ENCODE measurements at regions not wholly inside any gene's neighbourhood (a gene's known extent, or its start where the extent isn't known, plus 50 kb on each side); places are given as distances from the start of the nearest gene placed in this dataset.
A peak's percentile ranks its signal among the peaks of the same experiment; 100 is the strongest.

DNA sequence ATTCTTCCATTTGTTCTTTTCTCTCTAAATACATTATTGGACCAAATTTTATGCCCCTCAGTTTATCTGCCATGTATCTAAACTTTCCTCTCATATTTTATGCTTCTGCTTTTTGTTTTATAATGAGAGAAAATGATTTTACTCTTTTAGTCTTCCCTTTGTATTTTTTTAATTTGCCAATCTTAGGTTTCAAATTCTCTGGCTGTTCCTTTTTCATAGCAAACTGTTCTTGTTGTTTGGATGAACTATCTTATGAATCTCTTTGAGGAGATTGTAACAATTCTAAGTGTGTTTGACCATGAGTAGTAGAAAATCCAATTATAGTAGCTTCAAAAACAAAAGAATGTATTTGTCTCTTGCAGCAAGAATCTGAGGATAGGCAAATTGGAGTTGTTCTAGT, 290.5 kb downstream of the NDFIP2 start:
- TF ChIP-seq, protein P1, sequence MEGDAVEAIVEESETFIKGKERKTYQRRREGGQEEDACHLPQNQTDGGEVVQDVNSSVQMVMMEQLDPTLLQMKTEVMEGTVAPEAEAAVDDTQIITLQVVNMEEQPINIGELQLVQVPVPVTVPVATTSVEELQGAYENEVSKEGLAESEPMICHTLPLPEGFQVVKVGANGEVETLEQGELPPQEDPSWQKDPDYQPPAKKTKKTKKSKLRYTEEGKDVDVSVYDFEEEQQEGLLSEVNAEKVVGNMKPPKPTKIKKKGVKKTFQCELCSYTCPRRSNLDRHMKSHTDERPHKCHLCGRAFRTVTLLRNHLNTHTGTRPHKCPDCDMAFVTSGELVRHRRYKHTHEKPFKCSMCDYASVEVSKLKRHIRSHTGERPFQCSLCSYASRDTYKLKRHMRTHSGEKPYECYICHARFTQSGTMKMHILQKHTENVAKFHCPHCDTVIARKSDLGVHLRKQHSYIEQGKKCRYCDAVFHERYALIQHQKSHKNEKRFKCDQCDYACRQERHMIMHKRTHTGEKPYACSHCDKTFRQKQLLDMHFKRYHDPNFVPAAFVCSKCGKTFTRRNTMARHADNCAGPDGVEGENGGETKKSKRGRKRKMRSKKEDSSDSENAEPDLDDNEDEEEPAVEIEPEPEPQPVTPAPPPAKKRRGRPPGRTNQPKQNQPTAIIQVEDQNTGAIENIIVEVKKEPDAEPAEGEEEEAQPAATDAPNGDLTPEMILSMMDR (IDR thresholded peaks at IDR 0.05) = no peak
- ATAC-seq (ENCODE audit: low FRiP score) = no peak
- no peak for DNase-seq (ENCODE audit: low spot score)

DNA sequence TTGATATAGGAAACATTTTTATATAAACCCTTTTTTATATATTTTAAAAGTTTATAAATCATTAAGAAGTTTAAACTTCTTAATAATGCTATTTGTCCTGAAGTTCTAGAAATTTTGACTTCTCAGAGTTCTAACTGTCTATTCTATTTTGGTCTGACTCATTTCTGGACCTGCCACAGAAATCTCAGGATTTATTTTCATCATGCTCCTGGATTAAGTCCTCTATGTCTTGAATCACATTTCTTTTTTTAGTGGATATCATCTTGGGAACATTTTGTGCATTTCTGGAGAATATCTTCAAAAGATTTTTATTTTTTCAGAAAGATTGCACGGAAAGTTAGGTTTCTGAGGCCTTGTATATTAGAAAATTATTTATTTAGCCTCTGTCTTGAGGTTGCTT, 289.1 kb downstream of the NDFIP2 start:
- no peak for ATAC-seq (ENCODE audit: low FRiP score)
- DNase-seq (ENCODE audit: low spot score) = no peak
- TF ChIP-seq, protein P1 (IDR thresholded peaks at IDR 0.05) = no peak

DNA sequence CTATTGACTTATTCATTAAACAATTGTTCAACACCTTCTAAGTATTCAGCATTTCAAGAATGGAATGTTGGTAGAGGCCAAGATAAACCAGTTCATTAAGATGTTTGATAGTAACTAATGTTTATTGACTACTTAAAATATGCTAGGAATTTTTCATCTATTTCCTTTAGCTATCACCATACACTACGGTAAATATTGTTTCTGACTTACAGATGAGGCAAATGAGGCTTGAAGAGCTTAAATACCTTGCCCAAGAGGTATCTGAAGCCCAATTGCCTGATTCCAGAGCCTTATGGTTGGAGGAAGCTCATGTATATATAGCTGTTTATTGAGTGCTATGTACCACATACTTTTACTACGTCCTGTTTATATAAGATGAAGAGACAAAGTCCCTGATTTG, 286.2 kb downstream of the NDFIP2 start:
- no peak for ATAC-seq (ENCODE audit: low FRiP score)
- no peak for DNase-seq (ENCODE audit: low spot score)
- TF ChIP-seq, protein P1 (IDR thresholded peaks at IDR 0.05) = no peak

DNA sequence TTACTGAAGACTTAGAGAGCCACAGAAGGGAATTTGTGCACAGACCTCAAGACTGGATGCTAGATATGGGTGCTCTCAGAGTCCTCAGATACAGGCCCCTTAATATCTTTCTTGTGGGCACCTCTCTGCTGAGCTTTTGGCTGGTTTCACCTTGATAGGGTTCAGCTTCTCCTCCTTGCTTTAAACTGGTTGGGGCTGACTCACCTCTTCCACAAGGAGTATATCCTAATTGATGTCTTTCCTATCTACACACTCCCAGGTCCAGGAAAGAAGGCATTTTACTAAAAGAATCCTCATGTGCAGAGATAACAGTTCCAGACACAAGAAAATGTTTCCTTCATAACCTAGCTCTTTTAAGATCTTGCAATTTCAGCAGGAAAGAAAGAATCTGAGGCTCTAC, 284.4 kb downstream of the NDFIP2 start:
- no peak for DNase-seq (ENCODE audit: low spot score)
- TF ChIP-seq, protein P1 (IDR thresholded peaks at IDR 0.05) = no peak
- peak; percentile 48 for ATAC-seq (ENCODE audit: low FRiP score)

DNA sequence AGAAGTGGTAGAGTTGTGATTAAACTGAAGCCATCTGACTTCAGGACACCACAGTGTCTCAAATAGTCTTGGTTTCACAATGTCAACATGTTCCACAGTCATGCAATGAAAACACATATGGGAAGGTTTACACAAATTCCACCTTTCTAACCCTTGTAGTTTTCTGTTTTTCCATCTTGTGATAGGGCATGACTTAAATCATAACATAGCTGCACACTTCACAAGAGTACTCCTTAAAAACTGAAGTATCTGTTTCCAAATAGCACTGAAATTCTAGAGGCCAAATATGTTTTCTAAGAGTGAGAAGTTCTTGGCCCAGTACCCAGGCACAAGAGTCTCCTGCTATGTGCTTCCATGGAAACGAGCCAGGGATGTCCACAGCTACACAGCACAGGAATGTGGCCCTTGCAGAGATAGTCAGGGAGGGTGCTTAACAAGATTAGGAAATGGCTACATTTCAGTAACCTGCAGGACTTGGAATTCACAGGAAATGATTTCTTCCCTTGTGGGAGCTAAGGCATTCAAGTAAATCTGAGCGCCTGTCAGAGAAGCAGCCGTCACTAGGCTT, 269.1 kb downstream of the NDFIP2 start:
- peak; percentile 34 for DNase-seq (ENCODE audit: low spot score)
- ATAC-seq (ENCODE audit: low FRiP score) = peak; percentile 98
- TF ChIP-seq, protein P1 (IDR thresholded peaks at IDR 0.05) = no peak

DNA sequence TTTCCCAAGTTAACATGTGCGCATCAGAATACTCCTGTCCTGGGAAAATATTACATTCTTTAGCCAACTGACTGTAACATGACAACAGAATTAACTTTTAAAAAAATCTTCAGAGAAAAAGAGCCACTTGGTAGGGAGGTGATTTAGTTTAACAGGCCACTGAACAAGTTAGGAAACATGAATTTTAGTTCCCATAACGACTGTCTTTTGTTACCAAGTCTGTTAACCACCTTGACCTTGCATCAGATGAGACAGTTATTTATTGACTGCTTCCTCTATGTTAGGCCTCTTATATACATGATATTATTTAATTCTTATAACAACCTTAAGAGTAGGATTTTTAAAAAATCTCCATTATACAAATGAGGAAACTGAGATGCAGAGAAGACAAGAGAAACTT, 268.6 kb downstream of the NDFIP2 start:
- TF ChIP-seq, protein P1 (IDR thresholded peaks at IDR 0.05) = no peak
- no peak for DNase-seq (ENCODE audit: low spot score)
- ATAC-seq (ENCODE audit: low FRiP score) = no peak

DNA sequence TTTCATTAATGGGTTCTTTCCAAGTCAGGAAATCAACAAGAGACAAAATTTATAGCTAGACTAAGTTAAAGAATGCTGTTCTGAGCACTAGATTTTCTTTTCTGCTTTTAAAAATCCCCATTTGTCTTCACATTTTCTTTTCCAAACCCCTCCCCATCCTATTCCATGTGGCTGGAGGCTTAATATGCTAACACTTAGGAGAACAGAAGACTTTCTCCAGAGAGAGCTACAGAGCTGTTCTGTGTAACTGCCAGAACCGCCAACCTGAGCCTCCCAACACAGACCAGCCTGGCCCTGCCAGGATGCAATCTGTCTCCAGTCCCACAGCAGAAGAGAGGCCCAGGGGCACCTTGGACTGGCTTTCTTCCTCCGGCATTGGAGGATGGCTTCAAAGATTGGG, 264.1 kb downstream of the NDFIP2 start:
- DNase-seq (ENCODE audit: low spot score) (no peak), ATAC-seq (ENCODE audit: low FRiP score) (no peak)
- TF ChIP-seq, protein P1 (IDR thresholded peaks at IDR 0.05) = no peak

Data from omental fat pad (tissue), 3 donors.